Ascending aorta (tissue), 2 donors: ENCODE measurements at regions not wholly inside any gene's neighbourhood (a gene's known extent, or its start where the extent isn't known, plus 50 kb on each side); places are given as distances from the start of the nearest gene placed in this dataset.

Experiments used
- DNase-seq, 2 donors: peaks; one replicate each; pipeline ENCODE4 v3.0.0-alpha.2; 2019; ENCODE audit warnings: low spot score in 2 of 2
- H3K27ac ChIP-seq, 2 donors: fragments of 200-600 bp; sonication (generic); one replicate each; pipeline ENCODE4 v1.5.1; 2016 to 2017; ENCODE audit warnings: mild to moderate bottlenecking in 1 of 2
- H3K27me3 ChIP-seq: fragments of 200-600 bp; sonication (generic); one replicate; pipeline ENCODE4 v1.5.1; 2017
- H3K36me3 ChIP-seq, 2 donors: fragments of 200-600 bp; sonication (generic); one replicate each; pipeline ENCODE4 v1.5.1; 2016
- H3K4me1 ChIP-seq, 2 donors: fragments of 200-600 bp; sonication (generic); one replicate each; pipeline ENCODE4 v1.5.1; 2016 to 2017; ENCODE audit warnings: mild to moderate bottlenecking in 1 of 2
- H3K4me3 ChIP-seq, 2 donors: fragments of 200-600 bp; sonication (generic); one replicate each; pipeline ENCODE4 v1.5.1; 2016 to 2017; ENCODE audit warnings: mild to moderate bottlenecking in 1 of 2
- H3K9me3 ChIP-seq, 2 donors: fragments of 200-600 bp; sonication (generic); one replicate each; pipeline ENCODE4 v1.5.1; 2016
- intact Hi-C: fragments of 100-400 bp; cut with DNase I; formaldehyde crosslinking; loops from one replicate; pipeline ENCODE4 v1.15.1; 2023
- TF ChIP-seq, protein P1 (sequence below), 3 experiments: fragments of 200-600 bp in 2 of 3; fragments of 450-650 bp in 1 of 3; sonication (generic) in 2 of 3; IDR thresholded peaks; one replicate each; pipeline ENCODE4 v1.5.1; 2016 to 2019; ENCODE audit warnings: antibody characterized with exemption in 3 of 3, mild to moderate bottlenecking in 1 of 3, moderate library complexity in 1 of 3

DNA sequence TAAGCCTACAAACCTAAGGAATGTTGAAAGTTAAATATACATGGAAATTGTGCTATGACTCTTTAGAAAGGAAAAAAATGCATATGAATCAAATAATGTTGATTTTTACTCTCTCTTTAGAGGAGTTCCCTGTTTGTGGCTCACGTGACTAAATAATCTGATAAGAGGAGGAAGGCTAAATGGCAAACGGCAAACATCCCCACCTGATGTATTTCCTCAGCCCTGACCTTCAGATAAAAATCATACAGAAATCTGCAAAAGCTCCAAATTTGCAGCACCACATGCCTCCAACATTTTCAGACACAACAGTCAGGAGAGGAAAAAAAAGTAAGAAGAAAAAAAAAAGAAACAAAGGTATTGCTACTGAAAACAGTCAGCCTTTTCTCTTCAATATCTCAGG, 423.0 kb upstream of the PSMD7 start:
- Histone ChIP-seq H3K9me3 (no peaks in the 10 kb centered on the region), H3K36me3 (no peaks in the 10 kb centered on the region), H3K4me1 (no peaks in the 10 kb centered on the region), H3K27me3 (no peaks in the 10 kb centered on the region), H3K27ac (no peak overlapping the region), H3K4me3 (no peak overlapping the region)
- DNase-seq, result no peak
- intact Hi-C loops, result no loop called here
- TF ChIP-seq, protein P1, sequence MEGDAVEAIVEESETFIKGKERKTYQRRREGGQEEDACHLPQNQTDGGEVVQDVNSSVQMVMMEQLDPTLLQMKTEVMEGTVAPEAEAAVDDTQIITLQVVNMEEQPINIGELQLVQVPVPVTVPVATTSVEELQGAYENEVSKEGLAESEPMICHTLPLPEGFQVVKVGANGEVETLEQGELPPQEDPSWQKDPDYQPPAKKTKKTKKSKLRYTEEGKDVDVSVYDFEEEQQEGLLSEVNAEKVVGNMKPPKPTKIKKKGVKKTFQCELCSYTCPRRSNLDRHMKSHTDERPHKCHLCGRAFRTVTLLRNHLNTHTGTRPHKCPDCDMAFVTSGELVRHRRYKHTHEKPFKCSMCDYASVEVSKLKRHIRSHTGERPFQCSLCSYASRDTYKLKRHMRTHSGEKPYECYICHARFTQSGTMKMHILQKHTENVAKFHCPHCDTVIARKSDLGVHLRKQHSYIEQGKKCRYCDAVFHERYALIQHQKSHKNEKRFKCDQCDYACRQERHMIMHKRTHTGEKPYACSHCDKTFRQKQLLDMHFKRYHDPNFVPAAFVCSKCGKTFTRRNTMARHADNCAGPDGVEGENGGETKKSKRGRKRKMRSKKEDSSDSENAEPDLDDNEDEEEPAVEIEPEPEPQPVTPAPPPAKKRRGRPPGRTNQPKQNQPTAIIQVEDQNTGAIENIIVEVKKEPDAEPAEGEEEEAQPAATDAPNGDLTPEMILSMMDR (IDR thresholded peaks at IDR 0.05), result no peak

DNA sequence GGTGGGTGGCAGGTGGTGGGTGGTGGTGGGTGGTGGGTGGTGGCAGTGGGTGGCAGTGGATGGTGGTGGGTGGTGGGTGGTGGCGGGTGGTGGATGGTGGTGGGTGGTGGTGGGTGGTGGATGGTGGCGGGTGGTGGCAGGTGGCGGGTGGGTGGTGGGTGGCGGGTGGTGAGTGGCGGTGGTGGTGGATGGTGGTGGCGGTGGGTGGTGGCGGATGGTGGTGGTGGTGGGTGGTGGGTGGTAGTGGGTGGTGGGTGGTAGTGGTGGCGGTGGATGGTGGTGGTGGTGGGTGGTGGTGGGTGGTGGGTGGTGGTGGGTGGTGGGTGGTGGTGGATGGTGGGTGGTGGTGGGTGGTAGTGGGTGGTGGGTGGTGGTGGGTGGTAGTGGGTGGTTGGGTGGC, 423.8 kb upstream of the PSMD7 start:
- H3K4me3 ChIP-seq, result no peak overlapping the region
- H3K27ac ChIP-seq, result no peak overlapping the region
- H3K4me1 ChIP-seq, result no peaks in the 10 kb centered on the region
- TF ChIP-seq, protein P1 (IDR thresholded peaks at IDR 0.05), result no peak
- DNase-seq, result no peak
- no peaks in the 10 kb centered on the region for H3K27me3 ChIP-seq
- no peaks in the 10 kb centered on the region for H3K9me3 ChIP-seq
- intact Hi-C loops, result no loop called here
- no peaks in the 10 kb centered on the region for H3K36me3 ChIP-seq

DNA sequence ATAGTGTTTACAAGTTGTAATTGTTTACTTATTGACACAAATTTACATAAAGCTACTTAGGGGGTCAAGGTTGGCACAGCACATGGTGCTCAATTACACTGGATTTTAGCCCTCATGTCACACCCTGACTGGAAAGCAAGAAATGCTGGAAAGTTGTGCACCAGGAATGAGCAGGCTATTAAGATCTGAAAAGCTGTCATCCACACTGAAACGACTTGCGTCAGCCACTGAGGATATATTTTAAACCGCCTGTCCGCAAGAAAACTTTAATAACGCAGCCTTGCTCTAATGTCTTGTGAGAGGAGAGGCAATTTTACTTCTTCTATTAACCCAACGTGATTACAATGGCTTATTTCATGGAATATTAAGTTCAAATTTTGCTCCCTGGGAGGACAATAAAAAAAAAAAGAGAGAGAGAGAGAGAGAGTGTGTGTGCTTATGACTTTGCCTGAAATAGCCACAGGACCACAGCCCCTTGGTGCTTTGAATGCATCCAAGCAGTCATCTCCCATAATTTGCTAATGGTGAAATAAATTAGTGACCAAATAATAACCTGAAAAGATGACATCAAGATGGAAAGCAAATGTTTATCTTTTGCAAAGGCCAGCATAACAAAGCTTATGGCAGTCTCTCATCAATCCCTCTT, 425.4 kb upstream of the PSMD7 start:
- intact Hi-C loops, result no loop called here
- Histone ChIP-seq H3K36me3 (no peaks in the 10 kb centered on the region), H3K27me3 (no peaks in the 10 kb centered on the region), H3K27ac (no peak overlapping the region), H3K9me3 (no peaks in the 10 kb centered on the region), H3K4me3 (no peak overlapping the region), H3K4me1 (no peaks in the 10 kb centered on the region)
- DNase-seq, result no peak
- TF ChIP-seq, protein P1 (IDR thresholded peaks at IDR 0.05), result no peak

DNA sequence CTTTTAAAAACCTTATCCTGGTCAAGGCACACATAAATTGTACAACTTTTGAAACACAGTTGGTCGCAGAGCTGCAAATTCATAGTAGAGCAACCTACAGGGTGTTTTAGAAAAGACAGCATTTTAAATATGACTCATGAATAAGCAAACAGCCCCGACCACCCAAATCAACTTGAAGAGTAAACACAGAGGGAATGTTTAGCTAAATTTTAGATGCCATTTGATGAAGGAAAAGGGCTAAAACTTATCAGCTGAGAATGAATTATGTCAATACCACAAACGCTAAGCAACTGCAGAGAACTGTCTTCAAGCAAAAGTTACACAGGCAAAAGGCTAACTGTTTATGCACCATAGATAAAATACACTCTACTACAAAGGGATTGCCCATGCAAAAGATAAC, 427.5 kb upstream of the PSMD7 start:
- H3K27ac ChIP-seq, result no peak overlapping the region
- H3K4me3 ChIP-seq, result no peak overlapping the region
- H3K27me3 ChIP-seq, result no peaks in the 10 kb centered on the region
- TF ChIP-seq, protein P1 (IDR thresholded peaks at IDR 0.05), result no peak
- DNase-seq, result no peak
- no peaks in the 10 kb centered on the region for H3K9me3 ChIP-seq
- H3K4me1 ChIP-seq, result no peaks in the 10 kb centered on the region
- H3K36me3 ChIP-seq, result no peaks in the 10 kb centered on the region
- intact Hi-C loops, result no loop called here

DNA sequence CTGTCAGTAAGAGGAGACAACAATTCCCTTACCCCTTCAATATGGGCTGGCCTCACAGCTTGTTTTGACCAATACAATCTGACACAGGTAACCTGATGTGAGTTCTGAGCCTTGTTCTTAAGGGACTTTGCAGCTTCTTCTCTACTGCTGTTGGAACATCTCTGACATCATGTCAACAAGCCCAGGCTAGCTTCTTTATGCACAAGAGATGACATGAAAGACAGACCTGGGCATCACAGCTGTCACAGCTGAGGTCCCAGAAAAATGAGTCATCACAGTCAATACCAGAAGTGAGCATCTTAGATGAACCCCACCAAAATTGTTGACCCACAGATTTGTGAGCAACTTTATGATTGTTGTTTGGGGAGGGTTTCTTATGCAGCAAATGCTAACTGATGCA, 431.7 kb upstream of the PSMD7 start:
- DNase-seq, result no peak
- H3K27ac ChIP-seq, result no peak overlapping the region
- no peaks in the 10 kb centered on the region for H3K9me3 ChIP-seq
- intact Hi-C loops, result no loop called here
- no peaks in the 10 kb centered on the region for H3K4me1 ChIP-seq
- TF ChIP-seq, protein P1 (IDR thresholded peaks at IDR 0.05), result no peak
- H3K4me3 ChIP-seq, result no peak overlapping the region
- no peaks in the 10 kb centered on the region for H3K36me3 ChIP-seq
- no peaks in the 10 kb centered on the region for H3K27me3 ChIP-seq

DNA sequence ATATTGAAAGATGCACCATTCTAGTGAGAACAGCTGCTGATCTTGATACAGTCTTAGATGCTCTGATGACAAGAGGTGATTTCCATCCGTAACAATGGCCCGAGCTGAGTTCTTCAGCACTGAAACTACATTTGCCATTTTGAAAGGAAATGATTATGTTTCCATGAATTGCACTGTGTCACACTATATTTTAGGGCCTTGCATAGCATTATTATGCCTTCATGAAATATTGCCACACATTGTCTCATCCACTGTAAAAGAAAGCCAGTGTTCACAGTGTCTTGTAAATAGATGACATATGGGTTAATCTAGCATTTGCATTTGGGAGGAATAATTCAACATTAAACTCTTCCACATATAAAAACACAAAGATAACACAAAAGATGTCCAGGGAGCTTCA, 438.3 kb upstream of the PSMD7 start:
- Histone ChIP-seq H3K36me3 (no peaks in the 10 kb centered on the region), H3K4me3 (no peak overlapping the region), H3K9me3 (no peaks in the 10 kb centered on the region), H3K27ac (no peak overlapping the region), H3K27me3 (no peaks in the 10 kb centered on the region), H3K4me1 (no peaks in the 10 kb centered on the region)
- TF ChIP-seq, protein P1 (IDR thresholded peaks at IDR 0.05), result no peak
- intact Hi-C loops, result no loop called here
- DNase-seq, result no peak
